HG03378 (cell line): ENCODE measurements at regions not wholly inside any gene's neighbourhood (a gene's known extent, or its start where the extent isn't known, plus 50 kb on each side); places are given as distances from the start of the nearest gene placed in this dataset.
"Not testable (repeated sequence)": the region's sequence is repeated elsewhere in the genome, so short reads cannot be mapped to it uniquely, and the experiment has no call there.

Source experiments
- ATAC-seq: cut with Tn5 transposase; IDR thresholded peaks from one replicate; pipeline ENCODE4 v1.9.1; 2021; ENCODE audit warnings: mild to moderate bottlenecking, moderate library complexity; ENCODE audit not compliant: unreplicated experiment

DNA sequence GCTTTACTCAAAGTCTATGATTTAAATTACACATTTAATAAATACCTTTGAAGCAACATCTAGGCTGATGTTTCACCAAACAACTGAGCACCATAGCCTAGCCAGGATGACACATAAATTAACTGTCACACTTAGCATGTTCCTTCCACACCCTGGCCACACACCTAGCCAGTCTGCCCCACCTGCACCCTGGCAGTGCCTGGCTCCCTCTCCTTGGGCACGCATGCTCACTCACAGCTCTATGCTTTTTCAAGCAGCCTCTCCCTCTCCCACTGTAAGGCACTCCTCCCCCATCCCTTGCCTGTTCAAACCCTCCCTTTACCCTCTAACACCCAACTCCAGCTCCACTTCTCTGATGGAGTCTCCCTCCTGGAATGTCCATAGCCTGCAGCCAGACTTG, 357.6 kb upstream of the KLHL29 start:
- ATAC-seq, result no peak

DNA sequence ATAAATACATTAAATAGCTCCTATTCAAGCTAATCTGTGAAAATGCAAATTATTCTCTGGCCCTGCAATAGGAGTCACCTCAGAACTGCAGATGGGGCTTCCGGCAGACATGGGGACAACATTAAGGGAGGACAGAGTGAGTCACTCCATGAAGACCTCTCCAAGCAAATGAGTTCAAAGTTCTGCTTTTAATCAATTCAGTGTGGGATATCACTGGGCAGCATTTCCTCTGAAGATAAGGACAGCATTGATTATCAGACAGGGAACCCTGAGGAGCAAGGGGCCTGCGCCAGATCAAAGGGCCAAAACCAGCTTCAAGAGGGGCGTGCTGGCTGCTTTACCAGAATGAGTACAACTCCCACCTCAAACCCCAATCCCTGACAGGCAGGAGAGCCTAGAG, 356.9 kb upstream of the KLHL29 start:
- ATAC-seq, result no peak

DNA sequence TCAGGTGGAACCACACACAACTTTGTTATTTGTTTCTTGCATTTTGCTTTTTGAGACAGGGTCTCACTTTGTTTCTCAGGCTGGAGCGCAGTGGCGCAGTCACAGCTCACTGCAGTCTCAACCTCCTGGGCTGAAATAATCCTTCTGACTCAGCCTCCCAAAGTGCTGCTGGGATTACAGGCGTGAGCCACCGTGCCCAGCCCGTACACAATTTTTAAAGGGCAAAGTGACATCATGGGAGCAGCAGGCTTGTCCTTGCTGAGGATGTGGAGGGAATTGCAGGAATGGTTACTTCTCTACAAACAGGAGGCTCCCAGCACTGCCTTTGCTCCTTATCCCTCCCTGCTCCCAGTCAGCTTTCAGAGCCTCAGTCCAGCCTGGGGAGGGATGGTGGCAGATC, 355.9 kb upstream of the KLHL29 start:
- ATAC-seq, result no peak

DNA sequence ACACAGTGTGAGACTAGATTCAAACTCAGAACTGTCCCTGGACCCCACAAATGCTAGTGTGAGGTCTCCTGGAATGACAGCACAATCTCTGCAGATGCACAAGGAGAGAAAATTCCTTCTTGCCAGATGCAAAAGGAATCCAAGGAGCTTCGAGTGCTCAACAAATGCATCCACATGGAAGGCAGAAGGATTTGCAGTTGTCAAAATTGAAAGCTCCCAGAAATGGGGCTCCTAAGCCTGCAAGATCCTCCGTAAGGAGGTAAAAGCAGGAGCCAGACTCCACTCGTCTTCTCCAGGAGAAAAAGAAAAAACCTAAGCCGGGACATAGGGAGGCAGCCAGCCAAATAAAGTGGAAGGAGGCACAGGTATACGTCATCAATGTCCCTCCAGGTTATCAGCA, 355.0 kb upstream of the KLHL29 start:
- ATAC-seq, result no peak

DNA sequence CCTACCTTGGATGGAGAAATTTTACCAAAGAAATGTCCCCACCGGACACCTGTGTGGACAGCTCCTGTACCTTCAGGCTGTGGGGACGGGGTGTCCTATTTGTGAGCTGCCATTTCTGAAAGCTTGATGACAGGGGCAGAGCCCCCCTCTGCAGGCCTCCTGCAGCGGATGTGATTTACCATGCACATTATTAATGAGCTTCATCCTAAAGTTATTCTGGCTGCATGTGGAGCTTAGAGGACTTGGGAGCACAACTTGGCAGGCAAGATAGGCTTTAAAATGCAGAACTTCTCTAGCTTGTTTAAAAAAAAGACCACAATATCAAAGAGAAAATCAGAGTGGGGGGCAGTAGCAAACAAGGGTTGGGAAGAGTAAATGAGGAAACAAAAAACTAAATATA, 350.0 kb upstream of the KLHL29 start:
- no peak for ATAC-seq

DNA sequence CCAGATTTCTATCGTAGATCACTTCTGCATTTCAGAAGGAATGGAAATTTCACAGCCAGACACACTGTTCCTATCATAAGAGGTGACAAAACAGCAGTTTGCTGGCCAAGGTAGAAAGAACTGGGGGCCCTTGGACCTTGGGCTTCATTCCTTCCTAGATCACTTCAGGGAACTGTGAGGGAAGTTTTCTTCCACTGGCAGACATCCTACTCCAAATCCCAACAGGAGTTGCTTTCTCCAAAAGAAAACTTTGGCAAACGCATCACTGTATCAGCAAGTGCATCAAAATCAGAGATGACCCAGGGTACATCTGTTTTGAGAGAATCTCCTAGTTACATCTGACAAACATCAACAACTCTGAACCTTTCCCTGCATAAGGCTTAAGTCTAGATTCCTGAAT, 348.4 kb upstream of the KLHL29 start:
- no peak for ATAC-seq

DNA sequence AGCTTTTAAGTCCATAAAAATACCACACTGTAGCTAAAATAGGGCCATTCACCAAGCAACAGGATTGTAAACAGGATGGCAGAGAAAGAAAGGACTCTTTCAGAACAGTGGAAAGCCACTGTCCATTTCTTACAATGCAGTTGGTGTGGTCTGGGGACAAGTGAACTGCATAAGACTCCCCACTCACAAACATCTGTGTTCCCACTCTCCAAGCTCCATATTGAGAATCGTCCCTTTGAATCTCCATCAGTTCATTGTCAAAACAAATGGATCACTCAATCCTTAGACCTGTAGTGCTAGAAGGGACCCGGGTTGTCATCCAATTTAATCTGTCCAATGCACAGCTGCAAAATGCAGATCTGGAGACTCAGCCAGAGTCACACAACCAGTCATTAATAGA, 347.4 kb upstream of the KLHL29 start:
- no peak for ATAC-seq

DNA sequence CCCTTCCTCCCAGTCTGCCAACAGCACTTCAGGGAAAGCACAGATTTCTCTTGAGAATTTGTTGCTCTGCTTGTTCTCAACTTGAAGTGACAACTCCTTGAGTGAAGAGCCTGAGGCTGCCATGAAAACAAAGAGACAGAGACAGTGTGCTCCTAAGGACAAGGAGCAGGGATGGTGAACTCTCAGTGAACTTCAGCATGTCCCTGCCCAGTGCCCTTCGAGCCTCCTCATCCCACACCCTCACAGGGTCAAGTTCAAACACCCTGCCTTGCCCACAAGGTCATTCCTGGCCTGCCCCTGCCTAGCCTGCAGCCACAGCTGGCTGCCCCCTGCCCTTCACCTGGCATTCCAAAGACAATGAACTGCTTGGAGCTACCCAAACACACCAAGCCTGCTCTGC, 343.5 kb upstream of the KLHL29 start:
- ATAC-seq, result no peak

DNA sequence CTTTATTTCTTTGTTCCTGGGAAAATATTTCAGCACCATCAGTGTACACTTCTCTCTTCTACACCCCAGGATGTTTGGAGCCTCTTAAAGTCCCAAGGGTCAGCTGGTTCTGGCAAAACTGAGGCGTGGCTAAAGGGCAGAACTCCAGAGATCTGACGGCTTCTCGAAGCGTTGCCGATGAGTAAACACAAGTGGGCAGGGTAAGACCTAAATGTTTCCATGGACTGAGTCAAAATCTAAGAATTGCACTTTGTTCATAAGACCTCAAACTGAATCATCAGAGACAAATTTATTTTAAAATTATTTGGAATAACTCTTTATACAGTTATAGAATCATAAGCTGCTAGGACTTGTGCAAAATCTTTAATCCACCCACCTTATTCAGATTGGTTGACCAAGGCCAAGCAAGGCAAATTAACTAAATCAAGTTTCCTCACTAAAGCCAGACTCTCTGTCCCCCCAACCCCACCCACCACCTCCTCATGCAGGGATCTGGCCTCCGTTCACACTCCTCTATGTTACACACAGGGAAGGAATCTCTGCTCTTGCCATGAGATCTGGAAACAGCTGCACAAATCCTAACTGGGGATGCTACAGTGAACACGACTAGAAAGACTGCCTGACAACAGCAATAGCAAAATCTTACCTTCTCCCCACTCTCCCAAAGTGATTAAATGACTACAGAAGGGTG, 342.6 kb upstream of the KLHL29 start:
- ATAC-seq, result no peak

DNA sequence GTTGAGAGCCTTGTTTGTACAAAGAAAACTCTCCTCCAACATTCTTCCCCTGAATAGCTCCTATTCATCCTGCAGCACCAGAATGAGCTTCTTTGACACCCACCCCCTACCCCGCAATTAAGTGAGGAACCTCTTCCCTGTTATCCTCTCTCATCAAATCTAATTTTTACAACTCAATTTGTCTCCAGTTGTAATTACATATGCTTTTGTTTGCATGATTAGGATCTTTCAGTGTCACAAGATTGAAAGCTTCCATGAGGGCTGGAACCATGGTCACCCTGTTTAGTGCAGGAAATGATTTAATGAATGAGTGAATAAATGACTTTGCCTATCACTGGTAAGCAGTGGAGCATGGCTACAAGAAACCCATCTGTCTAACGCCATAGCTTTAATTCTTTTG, 334.6 kb upstream of the KLHL29 start:
- ATAC-seq, result no peak

DNA sequence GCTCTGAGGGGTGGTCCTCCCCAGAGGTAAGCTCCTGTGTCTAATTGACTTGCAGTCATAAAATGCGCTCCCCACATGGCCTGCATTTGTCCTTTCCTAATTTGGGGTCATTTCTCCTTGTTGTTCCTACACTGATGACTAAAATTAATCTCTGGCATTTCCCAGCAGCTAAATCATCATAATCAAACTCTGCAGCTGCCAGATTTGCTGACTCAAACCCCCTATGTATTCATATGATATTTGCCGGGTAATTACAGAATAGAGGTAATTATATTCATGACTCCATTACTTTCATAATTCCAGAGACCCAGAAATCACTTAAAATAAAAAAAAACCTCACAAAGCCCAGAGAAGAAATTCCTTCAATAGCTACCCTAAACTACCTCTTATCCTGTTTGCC, 331.4 kb upstream of the KLHL29 start:
- no peak for ATAC-seq

DNA sequence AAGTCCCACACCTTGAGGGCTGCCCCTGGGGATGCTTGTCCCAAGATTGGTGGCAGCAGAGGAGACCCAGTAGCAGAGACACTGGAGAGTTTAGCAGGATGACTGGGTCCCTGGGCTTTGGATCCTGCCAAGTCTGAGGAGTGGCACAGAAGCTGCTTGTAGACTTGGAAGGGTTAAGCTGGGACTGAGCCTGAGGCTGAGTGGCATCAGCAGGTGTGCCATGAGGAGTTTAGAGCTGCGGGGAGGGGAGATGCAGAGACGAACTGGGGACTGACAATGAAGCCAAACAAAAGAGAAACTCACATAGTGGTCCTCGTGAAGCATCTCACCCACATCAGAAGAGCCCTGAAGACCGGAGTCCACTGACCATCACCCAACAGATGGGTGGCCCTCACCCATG, 329.7 kb upstream of the KLHL29 start:
- no peak for ATAC-seq

DNA sequence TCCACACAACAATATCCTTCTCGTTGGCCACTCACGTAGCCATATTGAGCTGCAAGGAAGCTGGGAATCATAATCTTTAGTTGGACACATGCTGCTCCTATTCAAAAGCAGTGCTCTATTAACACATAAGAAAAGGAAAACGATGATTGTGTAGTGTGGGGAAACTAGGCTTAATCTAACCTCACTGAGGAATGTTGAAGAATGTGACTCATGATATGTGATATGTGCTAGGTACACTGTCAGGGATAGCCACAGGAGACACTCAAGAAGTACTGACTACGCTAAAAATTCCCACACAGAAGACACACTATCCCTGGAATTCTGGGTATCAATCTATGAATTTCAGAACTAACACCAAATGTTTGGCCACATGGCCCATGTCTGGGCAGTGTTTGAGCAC, 328.1 kb upstream of the KLHL29 start:
- ATAC-seq, result not testable (repeated sequence)

DNA sequence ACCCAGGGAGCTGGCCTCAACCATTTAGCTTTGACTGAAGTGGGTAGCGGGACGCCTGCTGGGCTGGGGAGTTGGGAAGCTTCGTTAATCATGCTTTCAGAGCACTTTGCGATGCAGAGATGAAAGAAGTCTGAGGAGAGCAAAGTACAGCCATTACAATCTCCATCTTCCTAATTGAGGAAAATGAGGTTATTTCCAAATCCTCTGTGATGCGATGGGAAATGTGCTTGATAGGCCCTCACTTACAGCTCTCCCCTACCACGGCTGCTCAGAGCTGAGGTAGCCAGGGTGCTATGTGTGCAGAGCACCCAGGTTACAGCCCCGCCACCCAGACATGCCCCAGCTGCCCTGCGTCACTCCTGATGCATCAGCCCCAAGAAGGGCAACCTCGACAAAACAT, 326.5 kb upstream of the KLHL29 start:
- ATAC-seq, result no peak

DNA sequence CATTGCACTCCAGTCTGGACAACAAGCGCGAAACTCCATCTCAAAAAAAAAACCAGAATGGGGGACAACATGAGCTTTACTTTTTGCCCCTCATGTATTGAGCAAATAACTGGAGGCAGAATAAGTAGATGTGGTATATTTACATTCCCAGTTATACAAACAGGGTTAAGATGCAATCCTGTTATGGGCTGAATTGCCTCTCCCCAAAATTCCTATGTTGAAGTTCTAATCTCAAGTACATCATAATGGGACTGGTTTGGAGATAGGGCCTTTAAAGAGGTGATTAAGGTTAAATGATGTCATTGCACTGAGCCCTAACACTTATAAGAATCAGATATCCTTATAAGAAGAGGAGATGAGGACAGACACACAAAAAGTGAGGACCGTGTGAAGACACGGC, 319.8 kb upstream of the KLHL29 start:
- no peak for ATAC-seq

DNA sequence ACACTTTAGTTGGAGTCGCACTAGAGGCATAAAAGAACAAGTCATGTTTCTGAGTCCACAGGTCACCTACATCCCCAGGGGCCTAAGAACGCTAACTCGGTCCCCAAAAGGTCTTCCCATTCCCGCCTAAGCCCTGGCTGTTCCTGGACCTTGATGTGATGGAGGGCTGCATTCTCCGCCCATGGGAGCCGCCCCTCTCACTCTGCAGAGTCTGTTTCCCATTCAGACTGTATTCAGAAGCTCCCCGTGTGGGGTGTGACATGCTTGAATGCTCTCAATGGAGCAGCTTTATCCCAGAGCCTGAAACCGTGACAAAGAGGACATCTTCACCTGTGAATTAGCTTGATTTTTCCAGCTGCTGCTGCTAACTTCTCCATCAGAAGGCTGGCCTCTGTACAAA, 319.0 kb upstream of the KLHL29 start:
- ATAC-seq, result no peak

DNA sequence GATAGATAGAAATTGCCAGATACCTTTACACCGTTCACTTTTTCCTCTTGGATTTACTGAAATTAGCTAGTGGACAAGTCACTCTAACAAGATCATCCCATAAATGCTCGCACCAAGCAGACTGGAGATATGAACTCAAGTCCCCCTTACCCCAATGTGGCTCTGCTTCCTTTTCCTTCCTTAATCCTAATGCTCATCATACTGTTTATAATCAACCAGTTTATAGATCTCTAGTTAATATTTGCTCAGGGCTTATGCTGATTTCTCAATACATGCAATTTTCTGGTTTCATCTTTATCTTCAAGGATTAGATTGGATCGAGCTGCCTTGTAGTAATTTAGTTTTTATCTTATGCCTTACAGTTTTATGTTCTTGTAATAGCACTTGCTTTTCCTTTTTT, 318.3 kb upstream of the KLHL29 start:
- no peak for ATAC-seq

DNA sequence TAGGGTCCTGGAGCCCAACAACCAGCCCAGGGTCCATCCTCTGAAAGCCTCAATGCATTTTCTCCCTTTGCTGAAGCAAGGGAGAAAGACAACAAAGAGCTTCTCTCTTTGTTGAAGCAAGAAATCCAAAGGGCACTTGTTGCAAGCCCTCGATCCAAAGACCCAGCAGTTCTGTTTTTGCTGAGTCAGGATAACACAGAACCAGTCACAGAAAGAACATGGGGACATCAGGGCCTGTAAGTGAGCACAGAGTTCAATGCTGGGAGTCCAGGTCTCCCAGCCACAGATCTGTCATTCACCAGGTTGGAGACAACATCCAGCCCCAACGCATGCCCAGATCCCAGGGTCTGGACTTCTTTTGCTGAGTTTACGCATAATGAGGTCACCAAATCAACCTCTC, 315.8 kb upstream of the KLHL29 start:
- no peak for ATAC-seq

DNA sequence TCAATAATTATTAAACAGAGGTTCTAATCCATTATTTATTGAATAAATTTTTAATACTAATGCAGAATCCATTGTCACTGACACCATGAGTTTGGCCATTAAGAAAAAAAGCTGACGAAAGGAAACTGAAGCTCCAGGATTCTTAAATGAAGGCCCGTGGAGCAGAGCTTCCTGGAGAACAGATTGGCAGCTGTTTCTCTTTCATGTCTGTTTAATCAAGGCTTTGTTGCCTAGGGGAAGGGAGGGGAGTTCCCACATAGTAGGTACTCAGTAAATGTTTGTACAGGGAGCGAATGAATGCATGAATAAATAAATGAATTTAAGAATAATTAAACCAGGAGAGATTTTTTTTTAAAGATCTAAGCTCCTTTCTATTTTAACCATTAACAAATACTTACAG, 315.1 kb upstream of the KLHL29 start:
- ATAC-seq, result no peak

DNA sequence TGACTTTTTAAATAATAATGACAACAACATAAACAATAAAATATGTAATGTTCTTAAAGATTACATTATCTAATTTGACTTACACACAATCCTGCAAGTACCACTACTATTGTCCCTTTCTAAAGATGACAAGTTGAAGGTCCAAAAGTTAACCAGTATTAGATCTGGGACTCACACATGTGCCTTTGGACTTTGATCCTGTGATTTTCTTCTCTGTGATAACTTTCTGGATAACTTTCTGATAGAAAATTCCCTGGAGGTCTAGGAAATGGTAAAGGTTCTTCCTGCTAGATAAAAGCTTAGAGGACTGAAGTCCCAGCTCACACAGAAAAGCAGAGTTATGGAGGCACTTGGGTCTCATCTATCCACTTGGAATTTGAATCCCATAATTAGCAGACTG, 311.9 kb upstream of the KLHL29 start:
- no peak for ATAC-seq

DNA sequence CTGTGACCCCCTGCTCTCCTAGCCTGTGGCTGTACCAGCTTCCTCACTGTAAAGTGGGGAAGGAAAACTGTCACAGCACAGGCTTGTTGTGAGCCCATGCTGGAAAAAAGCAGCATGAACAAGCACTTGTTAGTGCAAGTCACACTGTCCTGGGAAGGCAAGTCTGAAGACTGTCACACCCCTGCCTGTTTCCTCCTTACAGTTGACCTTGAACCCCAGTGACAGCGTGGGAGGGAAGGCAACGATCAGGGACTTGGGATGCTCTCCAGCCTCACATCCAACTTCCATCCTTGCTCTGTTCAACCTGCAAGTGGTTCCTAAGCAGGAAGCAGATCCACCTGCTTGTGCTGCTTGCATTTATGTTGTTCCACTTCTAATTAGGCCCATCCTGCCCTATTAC, 311.3 kb upstream of the KLHL29 start:
- ATAC-seq, result no peak

DNA sequence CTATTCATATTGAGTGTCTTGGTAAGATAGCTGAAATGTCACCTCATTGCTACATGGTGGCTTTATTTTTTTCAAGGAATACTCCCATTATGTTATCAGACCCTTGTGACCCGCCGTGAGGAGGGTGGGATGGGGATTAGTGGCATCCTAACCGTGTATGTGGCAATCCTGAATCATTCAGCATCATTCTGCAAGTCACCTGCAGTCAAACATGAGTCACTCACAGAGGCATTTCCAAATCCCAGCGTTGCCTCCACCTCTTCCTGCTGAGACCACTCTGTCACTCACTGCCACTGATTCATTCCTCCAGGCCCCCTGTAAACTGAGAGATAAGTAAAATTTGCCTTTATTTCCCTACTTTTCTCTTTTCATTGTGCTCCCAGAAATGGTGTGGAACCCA, 307.4 kb upstream of the KLHL29 start:
- ATAC-seq, result no peak

DNA sequence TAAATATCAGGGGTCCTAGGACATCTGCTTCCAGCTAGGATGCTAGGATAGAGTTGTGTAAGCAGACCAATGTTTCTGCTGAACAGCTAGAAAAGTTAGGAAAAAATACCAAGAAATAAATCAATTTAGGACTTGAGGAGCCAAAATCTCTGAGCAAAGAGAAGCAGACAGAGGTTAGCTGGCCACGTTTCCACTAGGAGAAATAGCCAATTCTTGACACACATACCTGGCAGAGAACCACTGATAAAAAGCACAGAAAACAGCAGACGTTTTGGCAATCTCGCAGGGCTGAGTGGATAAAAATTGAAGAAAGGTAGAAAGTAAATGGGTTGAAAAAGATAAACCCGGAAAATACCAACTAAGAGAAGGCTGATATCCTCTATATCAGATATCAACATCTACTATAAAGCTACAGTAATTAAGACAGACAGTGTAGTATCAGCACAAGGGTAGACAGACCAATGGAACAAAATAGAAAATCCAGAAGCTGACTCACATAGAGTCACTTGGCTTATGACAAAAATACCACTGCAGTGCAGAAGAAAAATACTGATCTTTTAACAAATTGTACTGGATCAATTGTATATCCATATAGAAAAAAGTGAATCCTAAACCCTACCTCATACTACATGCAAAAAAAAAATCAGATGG, 306.1 kb upstream of the KLHL29 start:
- no peak for ATAC-seq
